H54 (cell line): ENCODE measurements at regions not wholly inside any gene's neighbourhood (a gene's known extent, or its start where the extent isn't known, plus 50 kb on each side); places are given as distances from the start of the nearest gene placed in this dataset.

Experiments used
- DNase-seq: peaks from one replicate; pipeline ENCODE4 v3.0.0; 2011; ENCODE audit warnings: low spot score, mixed read lengths; ENCODE audit not compliant: insufficient read length
- FAIRE-seq: peaks from 3 replicates; lab custom pipeline; 2011; peaks lifted over from hg19 to GRCh38; lab: Jason Lieb, UNC
- POLR2A ChIP-seq: IDR thresholded peaks from 2 replicates; pipeline ENCODE4 v1.6.1; 2011; ENCODE audit warnings: low read depth, mild to moderate bottlenecking, low read length

DNA sequence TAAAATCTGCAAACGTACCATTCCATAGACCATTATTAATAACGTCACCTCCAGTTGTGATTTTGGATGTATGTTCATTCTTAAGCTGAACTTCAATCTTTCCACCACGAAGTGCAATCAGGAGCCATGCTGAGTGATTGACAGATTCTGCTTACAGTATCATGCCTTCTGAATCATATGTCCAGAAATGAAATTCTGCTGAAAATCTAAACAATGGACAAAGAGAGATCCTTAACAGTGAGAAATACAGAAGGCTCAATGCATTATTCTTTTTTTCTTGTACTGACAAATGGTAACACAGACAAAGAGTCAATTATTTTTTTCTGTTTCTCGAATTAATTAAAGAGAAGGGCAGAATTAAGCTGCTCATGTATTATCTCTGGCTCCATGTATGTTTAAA is 1114.5 kb downstream of the EPHA3 start:
- TF ChIP-seq POLR2A, result no peak
- DNase-seq (no peak), FAIRE-seq (no peak)

DNA sequence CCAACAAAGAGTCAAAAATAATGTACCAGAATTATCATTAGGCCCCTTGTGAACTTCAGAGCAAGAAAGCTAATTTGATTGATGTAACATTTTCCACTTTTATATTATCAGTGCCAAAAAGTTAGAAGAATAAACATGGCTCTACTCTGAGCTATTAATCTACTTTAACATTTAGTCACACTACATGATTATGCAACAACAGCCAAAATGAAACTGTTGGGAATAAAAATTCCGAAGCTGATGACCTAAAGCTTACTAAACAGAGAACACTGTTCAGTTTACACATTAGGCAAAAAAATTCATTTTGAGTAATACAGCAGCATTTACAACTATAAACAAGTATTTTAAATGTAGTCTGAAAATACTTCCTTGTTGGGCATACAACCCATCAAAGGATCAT is 1134.1 kb downstream of the EPHA3 start:
- FAIRE-seq (no peak), DNase-seq (no peak)
- no peak for TF ChIP-seq POLR2A

DNA sequence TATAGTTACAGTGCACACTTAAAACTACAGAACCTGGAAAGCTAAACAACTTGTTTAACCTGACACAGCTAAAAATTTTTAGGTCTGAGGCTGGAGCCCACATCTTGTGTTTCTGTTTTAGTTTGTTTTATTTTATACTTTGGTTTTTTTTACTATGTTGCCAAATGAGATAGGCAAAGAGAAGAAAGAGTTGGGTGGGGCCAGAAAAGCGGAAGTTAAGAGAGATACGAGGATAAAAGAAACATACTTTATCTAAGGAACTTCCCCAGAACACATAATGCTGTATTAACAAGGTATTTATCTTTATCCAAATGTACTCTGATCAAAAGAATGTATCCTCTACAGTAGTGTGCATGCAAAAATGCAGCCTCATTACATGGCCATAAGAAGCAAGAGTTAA is 1145.7 kb downstream of the EPHA3 start:
- FAIRE-seq (no peak), DNase-seq (no peak)
- no peak for TF ChIP-seq POLR2A

DNA sequence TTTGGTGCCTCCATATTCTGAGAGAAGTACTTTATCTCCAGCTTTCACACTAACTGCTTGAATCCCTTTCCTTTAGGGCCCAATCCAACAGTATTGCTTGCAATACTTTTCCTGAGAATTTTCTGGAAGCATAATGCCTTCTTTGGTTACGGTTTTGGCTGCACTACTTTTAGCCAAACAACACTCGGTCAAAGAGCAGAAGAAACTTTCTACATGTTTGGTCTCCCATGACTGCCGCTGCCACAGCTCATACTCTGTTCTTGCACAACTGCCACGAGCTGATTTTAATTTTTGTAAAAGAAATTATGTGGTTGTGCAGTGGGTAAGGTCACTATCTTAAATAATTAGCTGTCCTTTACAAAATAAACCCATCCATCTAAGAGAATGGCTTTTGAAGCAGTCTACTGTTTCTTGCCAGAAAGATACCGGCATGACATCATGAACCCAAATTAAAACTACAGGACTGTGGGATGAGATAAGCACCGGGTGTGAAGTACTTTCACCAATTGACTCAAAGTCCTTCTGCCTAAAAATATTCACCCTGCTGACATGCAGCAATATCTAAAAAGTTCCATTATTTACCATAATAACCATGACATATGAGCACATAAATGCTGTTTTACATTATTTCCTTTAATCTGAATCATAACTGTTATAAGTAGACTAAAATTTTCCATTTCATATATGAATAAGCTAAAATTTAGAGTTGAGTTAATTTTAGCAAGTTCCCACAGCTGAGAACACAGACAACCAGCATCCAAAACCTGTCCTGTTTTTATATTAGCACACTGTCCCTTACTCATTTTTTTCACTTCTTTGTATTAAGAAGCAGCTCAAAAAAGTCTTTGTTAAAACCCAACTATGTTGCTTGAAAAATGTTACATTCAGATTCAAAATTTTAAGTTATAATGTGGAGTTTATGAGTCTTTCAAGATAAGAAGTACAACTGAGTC is 1154.3 kb downstream of the EPHA3 start:
- DNase-seq (no peak), FAIRE-seq (no peak)
- TF ChIP-seq POLR2A, result no peak
